ENCODE measurements at regions not wholly inside any gene's neighbourhood (a gene's known extent, or its start where the extent isn't known, plus 50 kb on each side); places are given as distances from the start of the nearest gene placed in this dataset.

DNA sequence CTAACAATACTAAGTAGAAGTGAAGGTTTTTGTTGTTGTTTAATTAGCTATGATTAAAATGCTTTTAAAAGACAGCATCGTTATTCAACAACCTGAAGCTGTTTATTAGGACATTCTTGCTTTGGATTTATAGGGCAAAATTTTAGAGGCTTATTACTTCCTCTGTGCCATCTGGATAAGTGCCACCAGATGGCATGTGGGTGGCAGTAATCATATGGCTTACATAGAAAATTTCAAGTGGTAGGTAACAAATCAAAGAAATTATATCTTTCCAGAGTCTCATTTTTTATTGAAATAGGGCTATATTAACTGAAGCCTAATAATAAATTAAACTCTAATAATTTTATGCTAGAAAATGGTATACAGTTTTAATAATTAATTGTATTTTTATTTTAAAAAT is 83.3 kb upstream of the HTR2C start:
- Histone ChIP-seq H2BK12ac (ENCODE audit: low read depth, low read length) (no peak overlapping the region), H3K4me1 (replicated peaks in 1 of 4; ENCODE audit: control insufficient read depth in 3 of 4, insufficient read depth in 4 of 4, low read length in 3 of 4) (no peaks in the 10 kb centered on the region), H3K79me1 (ENCODE audit: low read depth, low read length) (no peaks in the 10 kb centered on the region), H3K23ac (ENCODE audit: insufficient read length) (no peak overlapping the region), H4K8ac (ENCODE audit: extremely low read depth, insufficient read depth, low read length) (no peak overlapping the region), H3K36me3 (ENCODE audit: control insufficient read depth in 2 of 4, insufficient read depth in 4 of 4, low read length in 3 of 4) (no peaks in the 10 kb centered on the region), H3K9me3 (ENCODE audit: insufficient read depth in 2 of 2, low read depth in 1 of 2, low read length in 1 of 2) (no peaks in the 10 kb centered on the region), H2BK5ac (ENCODE audit: low read depth, low read length) (no peak overlapping the region), H3K9ac (replicated peaks in 1 of 4; ENCODE audit: extremely low read depth in 1 of 4, low read depth in 3 of 4, low read length in 3 of 4) (no peak overlapping the region), H3K27me3 (replicated peaks in 1 of 4; ENCODE audit: control insufficient read depth in 3 of 4, extremely low read depth in 1 of 4, insufficient read depth in 3 of 4, low read length in 3 of 4) (no peaks in the 10 kb centered on the region), H4K5ac (ENCODE audit: insufficient read length, low read depth, low read length) (no peak overlapping the region), H2BK15ac (ENCODE audit: low read length) (no peak overlapping the region), H3K18ac (ENCODE audit: extremely low read depth, low read length) (no peak overlapping the region), H2BK20ac (ENCODE audit: low read length) (no peak overlapping the region), H4K20me1 (replicated peaks in 1 of 2; ENCODE audit: control insufficient read depth in 1 of 2, insufficient read depth in 2 of 2, low read length in 2 of 2) (no peaks in the 10 kb centered on the region), H3K14ac (ENCODE audit: insufficient read length) (no peak overlapping the region), H2BK120ac (replicated peaks; ENCODE audit: low read depth, low read length) (no peak overlapping the region), H3K79me2 (ENCODE audit: control insufficient read depth in 1 of 2, insufficient read depth in 2 of 2, low read length in 2 of 2) (no peaks in the 10 kb centered on the region), H3K4me3 (ENCODE audit: extremely low read depth in 1 of 4, insufficient read depth in 2 of 4, low read depth in 3 of 4, low read length in 4 of 4) (no peak overlapping the region), H3K56ac (replicated peaks; ENCODE audit: insufficient read length, low read depth, low read length) (no peak overlapping the region), H3K4me2 (ENCODE audit: insufficient read depth in 1 of 2, low read depth in 2 of 2, low read length in 2 of 2) (no peak overlapping the region), H4K91ac (replicated peaks; ENCODE audit: insufficient read length, low read length) (no peak overlapping the region), H2AK5ac (ENCODE audit: low read depth, low read length) (no peak overlapping the region), H2AFZ (ENCODE audit: low read length) (no peak overlapping the region), H3K23me2 (ENCODE audit: low read depth, low read length) (no peaks in the 10 kb centered on the region), H3K27ac (ENCODE audit: low read depth, low read length) (no peak overlapping the region), H3K4ac (replicated peaks; ENCODE audit: insufficient read length, low read depth, low read length) (no peak overlapping the region)
- no peak for DNase-seq (ENCODE audit: low read depth in 1 of 2, low spot score in 2 of 2)
- POLR2A ChIA-PET (ENCODE audit: partially characterized antibody), result no interaction called here
- CTCF ChIA-PET (ENCODE audit: partially characterized antibody), result no interaction called here
- 93% methylated on average over 1 of the region's 1 CpG; no CpG with 5 or more reads in 1 of the 2 experiments for WGBS, 2 experiments (ENCODE audit: extremely low coverage in 1 of 2, insufficient coverage in 1 of 2, insufficient read length in 1 of 2, insufficient replicate concordance in 2 of 2, low coverage in 1 of 2, low lambda C conversion rate in 2 of 2, missing lambda C conversion rate in 1 of 2)
- TF ChIP-seq RAD21 (IDR thresholded peaks at IDR 0.05 in 1 of 2, conservative IDR thresholded peaks at IDR 0.05 in 1 of 2; ENCODE audit: low read depth in 2 of 2, low read length in 2 of 2) (peak; percentile 15 to 45; a peak in 2 of 4 replicates), BRCA1 (IDR thresholded peaks at IDR 0.05; ENCODE audit: low read depth, low read length) (no peak)
- FAIRE-seq, result no peak

All from H1 (cell line).